GM12878 (cell line): ENCODE measurements at regions not wholly inside any gene's neighbourhood (a gene's known extent, or its start where the extent isn't known, plus 50 kb on each side); places are given as distances from the start of the nearest gene placed in this dataset.

ENCODE experiments used
- ATAC-seq: fragments of 200-7000 bp; cut with Tn5 transposase; 3 replicates; pipeline ENCODE4 v1.9.1; 2020; ENCODE audit warnings: mild to moderate bottlenecking, moderate library complexity
- BruUV-seq: library from RNA; stranded (reverse); fragments of 400-500 nt; replicated peaks from 2 replicates; lab custom pipeline; 2021; lab: Mats Ljungman, UMichigan
- CTCF ChIA-PET: fragments of 300-600 bp; sonication (Branson Sonifier 250); formaldehyde crosslinking; extraction: SDS; loops from one replicate; lab custom pipeline; 2021; ENCODE audit warnings: inconsistent platforms; lab: Yijun Ruan, JAX
- POLR2A ChIA-PET: fragments of 350-600 bp; formaldehyde crosslinking; extraction: SDS; loops from one replicate; lab custom pipeline; 2021; ENCODE audit warnings: inconsistent platforms; lab: Charles Lee
- RAD21 ChIA-PET: fragments of 300-600 bp; sonication (Branson Sonifier 250); formaldehyde crosslinking; loops from one replicate; lab custom pipeline; 2023; ENCODE audit warnings: antibody characterized with exemption; ENCODE audit not compliant: unreplicated experiment; lab: Charles Lee
- SMC1A ChIA-PET: fragments of 300-600 bp; sonication (Branson Sonifier 250); formaldehyde crosslinking; loops from one replicate; lab custom pipeline; 2023; ENCODE audit not compliant: unreplicated experiment, uncharacterized antibody; lab: Charles Lee
- DNase-seq: peaks from one replicate; pipeline ENCODE4 v3.0.0-alpha.2; 2011; ENCODE audit warnings: low read depth, low spot score
- FAIRE-seq: peaks from 3 replicates; lab custom pipeline; 2011; peaks lifted over from hg19 to GRCh38; lab: Jason Lieb, UNC
- H2AFZ ChIP-seq: 2 replicates; pipeline ENCODE4 v1.6.0; 2011; ENCODE audit warnings: low read depth, low read length, control low read depth; ENCODE audit not compliant: control insufficient read depth
- H3K27ac ChIP-seq: 2 replicates; pipeline ENCODE4 v1.5.1; 2011; ENCODE audit warnings: control low read depth; ENCODE audit not compliant: control insufficient read depth, insufficient read depth
- H3K27me3 ChIP-seq, 2 experiments: replicated peaks in 1 of 2; 2 replicates each; pipeline versions ENCODE4 v1.6.0 to v1.6.1; 2011; ENCODE audit warnings: low read length in 1 of 2; ENCODE audit not compliant: control insufficient read depth in 2 of 2, insufficient read depth in 2 of 2
- H3K36me3 ChIP-seq, 2 experiments: 2 replicates each; pipeline ENCODE4 v1.5.1; 2011; ENCODE audit warnings: low read length in 1 of 2; ENCODE audit not compliant: control insufficient read depth in 2 of 2, insufficient read depth in 2 of 2
- H3K4me1 ChIP-seq: 2 replicates; pipeline ENCODE4 v1.6.1; 2011; ENCODE audit warnings: mild to moderate bottlenecking, low read length, moderate library complexity, mixed read lengths; ENCODE audit not compliant: control insufficient read depth, insufficient read depth
- H3K4me2 ChIP-seq: 2 replicates; pipeline ENCODE4 v1.6.0; 2011; ENCODE audit warnings: control low read depth; ENCODE audit not compliant: control insufficient read depth, insufficient read depth
- H3K4me3 ChIP-seq: fragments of 200-600 bp; sonication (generic); 2 replicates; pipeline ENCODE4 v1.5.1; 2016
- H3K79me2 ChIP-seq: 2 replicates; pipeline ENCODE4 v1.6.0; 2011; ENCODE audit warnings: low read length; ENCODE audit not compliant: control insufficient read depth, insufficient read depth
- H3K9ac ChIP-seq: 2 replicates; pipeline ENCODE4 v1.8.0; 2011; ENCODE audit warnings: low read length, control low read depth, mixed read lengths; ENCODE audit not compliant: control insufficient read depth, insufficient read depth
- H3K9me3 ChIP-seq: replicated peaks from 3 replicates; pipeline ENCODE4 v1.5.1; 2011; ENCODE audit warnings: mild to moderate bottlenecking, low read length; ENCODE audit not compliant: control insufficient read depth, insufficient read depth
- H4K20me1 ChIP-seq: 2 replicates; pipeline ENCODE4 v1.6.0; 2011; ENCODE audit not compliant: control insufficient read depth, insufficient read depth
- ATF7 ChIP-seq: fragments of 450-650 bp; IDR thresholded peaks from 2 replicates; pipeline ENCODE4 v1.6.1; 2016; ENCODE audit warnings: low read depth, mild to moderate bottlenecking
- BACH1 ChIP-seq: fragments of 450-650 bp; IDR thresholded peaks from 2 replicates; pipeline ENCODE4 v1.6.1; 2017; ENCODE audit warnings: mild to moderate bottlenecking, borderline replicate concordance
- BRCA1 ChIP-seq: IDR thresholded peaks from 2 replicates; pipeline ENCODE4 v1.6.1; 2011; ENCODE audit warnings: low read depth, low read length, improper control_type of control experiment
- CREB1 ChIP-seq: IDR thresholded peaks from 2 replicates; pipeline ENCODE4 v1.6.1; 2012; ENCODE audit warnings: low read depth, mild to moderate bottlenecking, inconsistent platforms
- DPF2 ChIP-seq: fragments of 450-650 bp; IDR thresholded peaks from 2 replicates; pipeline ENCODE4 v1.6.1; 2017; ENCODE audit warnings: mild to moderate bottlenecking
- HDAC2 ChIP-seq: fragments of 200-600 bp; sonication (generic); IDR thresholded peaks from 2 replicates; pipeline ENCODE4 v1.6.1; 2017
- MEF2A ChIP-seq: IDR thresholded peaks from 2 replicates; pipeline ENCODE4 v1.6.1; 2011; ENCODE audit warnings: low read depth, mild to moderate bottlenecking, low read length, moderate library complexity; ENCODE audit not compliant: insufficient read depth
- MEF2B ChIP-seq: fragments of 450-650 bp; IDR thresholded peaks from 2 replicates; pipeline ENCODE4 v1.6.1; 2018; ENCODE audit warnings: mild to moderate bottlenecking, moderate library complexity; ENCODE audit not compliant: partially characterized antibody, poor library complexity, severe bottlenecking
- MYB ChIP-seq: fragments of 150-350 bp; IDR thresholded peaks from 2 replicates; pipeline ENCODE4 v1.6.1; 2014; ENCODE audit warnings: mild to moderate bottlenecking, low read depth, low read length, borderline replicate concordance
- NFIC ChIP-seq: IDR thresholded peaks from 2 replicates; pipeline ENCODE4 v1.6.1; 2012; ENCODE audit warnings: low read depth, mild to moderate bottlenecking, inconsistent platforms, low read length, moderate library complexity
- NR2C2 ChIP-seq: IDR thresholded peaks from 2 replicates; pipeline ENCODE4 v1.6.1; 2011; ENCODE audit warnings: borderline replicate concordance, low read depth; ENCODE audit not compliant: control insufficient read depth, insufficient read length
- SPI1 ChIP-seq: IDR thresholded peaks from 2 replicates; pipeline ENCODE4 v1.6.1; 2011; ENCODE audit warnings: low read depth, mild to moderate bottlenecking, low read length, moderate library complexity, borderline replicate concordance; ENCODE audit not compliant: insufficient read depth
- ZBTB40 ChIP-seq: fragments of 450-650 bp; IDR thresholded peaks from 2 replicates; pipeline ENCODE4 v1.6.1; 2016; ENCODE audit warnings: mild to moderate bottlenecking, moderate library complexity, borderline replicate concordance
- WGBS: methylation state at CpG from one replicate; pipeline ENCODE4 v1.1.6; 2016; ENCODE audit warnings: low lambda C conversion rate; ENCODE audit not compliant: insufficient replicate concordance, insufficient coverage; ENCODE audit errors: missing lambda C conversion rate; 5-methylcytosine and 5-hydroxymethylcytosine counted together
- in situ Hi-C: fragments of 300-500 bp; cut with MboI; formaldehyde crosslinking; loops from 9 replicates; pipeline ENCODE4 v1.14.3; 2018; ENCODE audit warnings: mixed read lengths
- intact Hi-C: fragments of 100-400 bp; cut with micrococcal nuclease; formaldehyde crosslinking; loops from one replicate; pipeline ENCODE4 v1.14.2; 2022; ENCODE audit not compliant: unreplicated experiment
- TF ChIP-seq, protein P1 (sequence below): fragments of 150-350 bp; IDR thresholded peaks from 2 replicates; pipeline ENCODE4 v1.6.1; 2014; ENCODE audit warnings: mild to moderate bottlenecking, low read depth, low read length
- TF ChIP-seq, protein P2 (sequence below): IDR thresholded peaks from 2 replicates; pipeline ENCODE4 v1.6.1; 2011; ENCODE audit warnings: borderline replicate concordance, low read depth, mild to moderate bottlenecking, moderate library complexity, mixed read lengths, low read length; ENCODE audit not compliant: insufficient read depth; ENCODE audit errors: extremely low read length
- TF ChIP-seq, protein P3 (sequence below): fragments of 450-650 bp; formaldehyde crosslinking; IDR thresholded peaks from 2 replicates; pipeline ENCODE4 v1.5.0; 2022; ENCODE audit warnings: mild to moderate bottlenecking, missing genetic modification characterization

DNA sequence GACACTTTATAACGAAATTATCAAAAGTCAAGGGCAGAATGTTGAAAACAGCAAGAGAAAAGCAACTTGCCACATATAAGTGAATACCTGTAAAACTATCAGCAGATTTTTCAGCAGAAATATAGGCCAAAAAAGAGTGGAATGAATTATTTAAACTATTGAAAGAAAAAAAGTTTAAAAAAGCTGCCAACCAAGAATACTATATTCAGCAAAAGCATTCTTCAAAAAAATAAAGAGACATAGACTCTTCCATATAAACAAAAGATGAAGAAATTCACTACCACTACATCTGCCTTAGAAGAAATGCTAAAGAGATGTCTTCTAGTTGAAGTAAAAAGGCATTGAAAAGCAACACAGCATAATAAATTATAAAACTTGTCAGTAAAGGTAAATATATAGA lies 80.6 kb upstream of the CPNE8 start:
- H3K4me2 ChIP-seq = no peak overlapping the region
- no peaks in the 10 kb centered on the region for H3K9me3 ChIP-seq
- BruUV-seq = no TSS peak
- ChIA-PET RAD21 (no interaction called here), POLR2A (no interaction called here), SMC1A (no interaction called here), CTCF (no interaction called here)
- H3K27ac ChIP-seq = no peak overlapping the region
- WGBS = 0% methylated on average over 1 of the region's 1 CpG
- ATAC-seq (no peak), DNase-seq (no peak), FAIRE-seq (no peak)
- H3K79me2 ChIP-seq = no peaks in the 10 kb centered on the region
- H3K36me3 ChIP-seq = no peaks in the 10 kb centered on the region
- H3K4me1 ChIP-seq = no peaks in the 10 kb centered on the region
- H4K20me1 ChIP-seq = no peaks in the 10 kb centered on the region
- no peaks in the 10 kb centered on the region for H3K27me3 ChIP-seq
- intact Hi-C loops = no loop called here
- H3K9ac ChIP-seq = no peak overlapping the region
- in situ Hi-C loops = no loop called here
- H2AFZ ChIP-seq = no peak overlapping the region
- H3K4me3 ChIP-seq = no peak overlapping the region
- no peak for TF ChIP-seq SPI1
- no peak for TF ChIP-seq DPF2
- TF ChIP-seq, protein P1, sequence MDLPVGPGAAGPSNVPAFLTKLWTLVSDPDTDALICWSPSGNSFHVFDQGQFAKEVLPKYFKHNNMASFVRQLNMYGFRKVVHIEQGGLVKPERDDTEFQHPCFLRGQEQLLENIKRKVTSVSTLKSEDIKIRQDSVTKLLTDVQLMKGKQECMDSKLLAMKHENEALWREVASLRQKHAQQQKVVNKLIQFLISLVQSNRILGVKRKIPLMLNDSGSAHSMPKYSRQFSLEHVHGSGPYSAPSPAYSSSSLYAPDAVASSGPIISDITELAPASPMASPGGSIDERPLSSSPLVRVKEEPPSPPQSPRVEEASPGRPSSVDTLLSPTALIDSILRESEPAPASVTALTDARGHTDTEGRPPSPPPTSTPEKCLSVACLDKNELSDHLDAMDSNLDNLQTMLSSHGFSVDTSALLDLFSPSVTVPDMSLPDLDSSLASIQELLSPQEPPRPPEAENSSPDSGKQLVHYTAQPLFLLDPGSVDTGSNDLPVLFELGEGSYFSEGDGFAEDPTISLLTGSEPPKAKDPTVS = no peak
- no peak for TF ChIP-seq ZBTB40
- TF ChIP-seq, protein P2, sequence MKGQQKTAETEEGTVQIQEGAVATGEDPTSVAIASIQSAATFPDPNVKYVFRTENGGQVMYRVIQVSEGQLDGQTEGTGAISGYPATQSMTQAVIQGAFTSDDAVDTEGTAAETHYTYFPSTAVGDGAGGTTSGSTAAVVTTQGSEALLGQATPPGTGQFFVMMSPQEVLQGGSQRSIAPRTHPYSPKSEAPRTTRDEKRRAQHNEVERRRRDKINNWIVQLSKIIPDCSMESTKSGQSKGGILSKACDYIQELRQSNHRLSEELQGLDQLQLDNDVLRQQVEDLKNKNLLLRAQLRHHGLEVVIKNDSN = no peak
- no peak for TF ChIP-seq MEF2B
- no peak for TF ChIP-seq ATF7
- TF ChIP-seq HDAC2 = no peak
- no peak for TF ChIP-seq MYB
- TF ChIP-seq, protein P3, sequence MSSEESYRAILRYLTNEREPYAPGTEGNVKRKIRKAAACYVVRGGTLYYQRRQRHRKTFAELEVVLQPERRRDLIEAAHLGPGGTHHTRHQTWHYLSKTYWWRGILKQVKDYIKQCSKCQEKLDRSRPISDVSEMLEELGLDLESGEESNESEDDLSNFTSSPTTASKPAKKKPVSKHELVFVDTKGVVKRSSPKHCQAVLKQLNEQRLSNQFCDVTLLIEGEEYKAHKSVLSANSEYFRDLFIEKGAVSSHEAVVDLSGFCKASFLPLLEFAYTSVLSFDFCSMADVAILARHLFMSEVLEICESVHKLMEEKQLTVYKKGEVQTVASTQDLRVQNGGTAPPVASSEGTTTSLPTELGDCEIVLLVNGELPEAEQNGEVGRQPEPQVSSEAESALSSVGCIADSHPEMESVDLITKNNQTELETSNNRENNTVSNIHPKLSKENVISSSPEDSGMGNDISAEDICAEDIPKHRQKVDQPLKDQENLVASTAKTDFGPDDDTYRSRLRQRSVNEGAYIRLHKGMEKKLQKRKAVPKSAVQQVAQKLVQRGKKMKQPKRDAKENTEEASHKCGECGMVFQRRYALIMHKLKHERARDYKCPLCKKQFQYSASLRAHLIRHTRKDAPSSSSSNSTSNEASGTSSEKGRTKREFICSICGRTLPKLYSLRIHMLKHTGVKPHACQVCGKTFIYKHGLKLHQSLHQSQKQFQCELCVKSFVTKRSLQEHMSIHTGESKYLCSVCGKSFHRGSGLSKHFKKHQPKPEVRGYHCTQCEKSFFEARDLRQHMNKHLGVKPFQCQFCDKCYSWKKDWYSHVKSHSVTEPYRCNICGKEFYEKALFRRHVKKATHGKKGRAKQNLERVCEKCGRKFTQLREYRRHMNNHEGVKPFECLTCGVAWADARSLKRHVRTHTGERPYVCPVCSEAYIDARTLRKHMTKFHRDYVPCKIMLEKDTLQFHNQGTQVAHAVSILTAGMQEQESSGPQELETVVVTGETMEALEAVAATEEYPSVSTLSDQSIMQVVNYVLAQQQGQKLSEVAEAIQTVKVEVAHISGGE (CRISPR knock-in tag) = no peak
- TF ChIP-seq MEF2A = no peak
- TF ChIP-seq BACH1 = no peak
- no peak for TF ChIP-seq NFIC
- no peak for TF ChIP-seq BRCA1
- TF ChIP-seq CREB1 = no peak
- no peak for TF ChIP-seq NR2C2
